NCI-H510A (cell line): ENCODE measurements at regions not wholly inside any gene's neighbourhood (a gene's known extent, or its start where the extent isn't known, plus 50 kb on each side); places are given as distances from the start of the nearest gene placed in this dataset.

Experiments
- DNase-seq: peaks from one replicate; lab custom pipeline; 2025; lab: John Stamatoyannopoulos, UW

DNA sequence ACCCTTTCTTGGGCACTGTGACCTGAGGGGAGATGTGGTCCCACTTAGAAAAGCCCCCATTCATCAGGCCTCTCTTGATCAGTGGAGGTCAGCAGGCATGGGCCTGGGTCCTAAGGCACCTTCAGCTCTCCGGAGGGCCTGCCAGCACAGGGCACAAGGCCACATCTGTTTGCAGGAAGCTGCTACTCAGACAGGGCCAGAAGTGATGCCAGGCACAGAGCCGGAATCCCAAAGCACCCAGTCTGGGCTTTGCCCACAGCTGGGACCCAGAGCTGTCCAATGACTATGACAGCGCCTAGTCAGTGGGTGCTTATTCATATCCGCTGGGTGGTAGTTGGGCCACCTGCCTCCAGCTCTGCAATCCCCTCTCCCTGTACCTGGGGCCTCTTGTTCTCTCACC is 63.2 kb upstream of the ELN start:
- no peak for DNase-seq

DNA sequence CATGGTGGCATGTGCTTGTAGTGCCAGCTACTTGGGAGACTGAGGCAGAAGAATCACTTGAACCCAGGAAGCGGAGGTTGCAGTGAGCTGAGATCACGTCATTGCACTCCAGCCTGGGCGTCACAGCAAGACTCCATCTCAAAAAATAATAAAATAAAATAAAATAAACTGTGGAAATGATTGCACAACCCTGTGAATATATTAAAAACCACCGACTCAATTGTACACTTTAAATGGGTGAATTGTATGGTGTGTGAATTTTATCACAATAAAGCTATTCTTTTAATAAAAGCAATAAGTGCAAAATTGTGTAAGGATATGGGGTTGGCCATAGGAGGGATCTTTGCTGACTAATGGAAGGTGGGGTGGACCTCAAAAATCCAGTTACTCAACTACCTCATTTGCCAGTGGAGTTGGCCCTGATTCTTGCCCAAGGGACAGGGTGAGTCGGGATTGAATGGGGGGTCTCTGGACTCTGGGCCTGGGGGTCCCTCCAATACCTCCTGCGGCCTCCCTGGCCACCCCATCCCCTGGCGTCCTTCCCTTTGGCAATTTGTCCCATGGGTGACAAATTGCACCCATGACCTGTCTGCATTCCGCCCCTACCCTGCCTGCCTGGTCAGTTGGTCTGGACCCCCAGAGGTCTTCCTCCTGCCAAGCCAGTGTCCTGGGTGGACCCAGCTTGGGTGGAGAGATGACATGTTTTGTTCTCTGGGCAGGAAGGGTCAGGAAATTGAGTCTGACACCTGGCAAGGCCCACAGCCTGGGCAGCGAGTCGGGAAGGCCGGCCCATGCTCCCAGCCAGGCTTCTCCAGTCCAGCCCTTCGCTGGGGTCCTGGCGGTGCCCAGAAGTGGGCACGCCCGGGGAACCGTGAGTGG is 61.7 kb upstream of the ELN start:
- no peak for DNase-seq

DNA sequence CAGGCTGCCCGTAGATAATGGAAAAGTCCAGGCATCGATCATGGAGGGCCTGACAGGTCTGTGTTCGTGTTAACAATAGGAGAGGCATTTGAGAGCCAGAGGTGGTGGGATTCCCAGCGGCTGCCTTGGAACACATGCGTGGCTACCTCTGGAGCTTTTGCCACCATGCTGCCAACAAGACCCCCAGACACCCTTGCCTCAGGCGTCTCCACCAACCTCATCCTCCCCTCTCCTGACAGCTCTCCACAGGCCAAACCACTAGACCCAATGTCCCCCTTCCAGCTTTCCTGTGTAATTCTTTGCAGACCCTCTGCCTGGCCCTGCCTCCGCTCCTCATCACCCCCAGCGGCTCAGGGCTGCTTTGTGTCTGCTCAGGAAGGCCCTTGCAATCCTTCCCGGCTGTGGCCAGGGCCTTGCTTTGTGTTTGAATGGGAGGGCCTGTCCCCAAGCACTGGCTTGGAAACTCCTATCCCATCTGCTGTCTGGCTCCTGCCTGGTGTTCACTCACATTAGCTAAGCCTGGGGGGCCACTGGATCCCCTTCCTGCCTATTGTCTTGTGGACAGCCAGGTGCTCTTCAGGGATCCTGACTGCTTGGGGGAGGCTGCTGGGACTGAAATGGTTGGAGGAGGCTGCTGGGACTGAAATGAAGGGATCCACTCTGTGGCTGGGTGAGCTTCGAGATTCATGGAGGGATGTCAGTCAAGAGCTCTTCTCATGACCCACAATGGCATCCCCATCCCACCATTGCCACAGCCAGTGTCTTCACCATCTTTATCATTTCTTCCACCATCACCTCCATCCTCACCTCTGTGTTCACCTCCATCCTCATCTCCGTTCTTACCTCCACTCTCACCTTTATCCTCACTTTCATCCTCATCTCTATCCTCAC is 60.8 kb upstream of the ELN start:
- no peak for DNase-seq

DNA sequence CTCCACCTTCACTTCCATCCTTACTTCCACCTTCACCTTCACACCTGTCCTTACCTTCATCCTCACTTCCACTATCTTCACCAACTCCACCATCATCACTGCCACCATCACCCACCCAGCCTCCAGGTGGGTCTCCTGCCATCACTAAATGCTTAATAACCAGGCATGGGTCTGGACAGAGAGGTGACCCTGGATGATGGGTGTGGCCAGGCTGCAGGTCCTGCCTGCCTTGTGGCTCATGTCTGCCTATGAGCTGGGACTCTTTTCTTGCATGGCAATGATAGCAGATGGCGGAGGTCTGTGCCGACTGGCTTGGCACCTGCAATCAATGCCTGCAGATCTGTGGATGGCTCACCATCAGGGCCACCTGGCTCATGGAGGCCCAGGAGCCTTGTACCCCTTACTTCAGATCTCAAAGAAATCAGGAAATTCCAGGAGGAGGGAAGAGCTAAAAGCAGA is 60.1 kb upstream of the ELN start:
- no peak for DNase-seq

DNA sequence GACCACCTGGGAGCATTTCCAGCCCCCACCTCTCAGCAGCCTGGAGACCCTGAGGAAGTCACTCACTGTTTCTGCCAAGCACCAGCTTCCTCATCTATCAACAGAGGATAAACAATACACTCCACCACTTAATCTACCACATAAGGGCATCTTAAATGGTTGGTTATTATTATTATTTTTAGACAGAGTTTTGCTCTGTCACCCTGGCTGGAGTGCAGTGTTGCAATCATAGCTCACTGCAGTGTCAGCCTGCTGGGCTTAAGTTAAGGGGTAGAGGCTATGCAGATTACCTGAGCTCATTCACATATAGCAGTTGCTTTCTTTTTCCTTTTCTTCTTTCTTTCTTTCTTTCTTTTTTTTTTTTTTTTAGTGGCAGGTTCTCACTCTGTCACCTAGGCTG is 59.5 kb upstream of the ELN start:
- no peak for DNase-seq

DNA sequence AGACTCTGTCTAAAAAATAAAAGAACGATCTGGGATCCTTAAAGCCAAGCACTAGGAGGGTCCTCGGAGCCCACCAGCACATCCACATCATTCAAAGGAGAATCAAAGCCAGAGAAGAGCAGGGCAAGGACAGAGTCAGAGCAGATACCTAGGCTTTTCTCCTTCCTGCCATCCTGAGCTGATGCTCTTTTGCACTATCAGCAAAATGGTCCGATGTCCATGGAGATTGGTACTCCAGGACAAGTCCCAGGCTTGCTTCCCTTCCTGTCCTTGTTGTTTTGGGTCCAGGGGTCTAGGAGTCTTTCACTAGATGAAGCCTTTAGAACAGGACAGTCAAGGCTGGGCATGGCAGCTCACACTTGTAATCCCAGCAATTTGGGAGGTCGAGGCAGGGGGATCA is 58.0 kb upstream of the ELN start:
- DNase-seq: no peak

DNA sequence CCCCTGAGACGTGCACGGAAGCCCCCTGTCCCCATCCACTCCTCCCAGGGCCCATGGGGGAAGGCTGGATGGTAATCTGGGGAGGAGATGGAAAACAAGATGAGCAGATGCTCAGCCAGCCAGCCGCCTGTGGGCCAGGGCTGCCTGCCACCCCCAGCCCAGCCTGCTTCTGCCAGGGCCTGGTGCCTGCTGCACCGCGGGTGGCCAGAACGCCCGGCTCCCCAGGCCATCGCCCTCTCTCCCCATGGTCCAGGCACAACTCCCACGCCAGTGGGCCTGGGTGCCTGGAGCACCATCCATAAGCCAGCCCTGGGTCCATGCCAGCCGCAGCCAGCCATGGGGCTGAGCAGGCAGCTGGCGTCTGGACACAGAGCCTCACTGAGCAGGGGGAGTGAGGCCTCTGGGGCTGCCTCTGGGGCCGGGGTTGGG is 57.2 kb upstream of the ELN start:
- no peak for DNase-seq

DNA sequence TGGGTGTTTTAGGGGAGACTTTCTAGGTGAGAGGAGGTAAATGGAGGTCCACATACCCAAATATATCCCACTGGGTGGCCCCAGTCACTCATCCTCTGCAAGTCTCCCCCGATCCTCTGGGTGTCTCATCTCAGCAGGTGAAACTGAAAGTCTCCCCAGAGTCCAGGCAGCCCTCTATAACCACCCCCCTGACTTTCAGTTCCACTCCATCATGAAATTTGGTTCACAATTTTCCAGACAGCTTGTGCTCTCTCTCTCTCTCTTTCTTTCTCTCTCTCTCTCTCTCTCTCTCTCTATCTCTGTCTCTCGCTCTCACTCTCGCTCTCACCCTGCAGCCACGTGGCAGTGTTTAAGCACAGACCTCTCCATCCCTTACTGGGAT is 56.7 kb upstream of the ELN start:
- DNase-seq: no peak

DNA sequence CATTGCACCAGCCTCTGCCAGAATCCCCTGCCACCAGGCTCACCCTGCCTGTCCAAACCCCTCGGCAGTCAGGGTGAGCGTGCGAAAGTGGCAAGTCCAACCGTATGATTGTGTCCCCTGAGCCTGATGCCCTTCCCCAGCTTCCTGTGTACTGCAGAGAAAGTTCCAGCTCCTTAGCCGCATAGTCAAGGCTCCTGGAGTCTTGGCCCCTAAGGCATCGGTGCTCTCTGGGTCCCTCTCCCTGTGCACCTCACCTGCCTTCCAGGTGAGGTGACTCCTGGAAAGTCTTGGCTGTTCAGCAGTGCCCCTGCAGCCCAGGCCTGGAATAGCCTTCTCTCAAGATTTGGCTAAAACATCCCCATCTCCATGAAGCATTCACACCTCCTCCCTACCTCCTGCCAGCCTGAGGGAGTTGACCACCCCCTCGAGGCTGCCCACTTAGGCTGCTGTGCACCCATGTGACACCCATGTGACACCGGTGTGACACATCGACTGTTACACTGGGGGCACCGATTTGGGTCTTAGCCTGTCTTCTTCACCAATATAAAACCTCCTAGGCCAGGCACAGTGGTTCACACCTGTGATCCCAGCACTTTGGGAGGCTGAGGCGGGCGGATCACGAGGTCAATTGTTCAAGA is 56.1 kb upstream of the ELN start:
- no peak for DNase-seq

DNA sequence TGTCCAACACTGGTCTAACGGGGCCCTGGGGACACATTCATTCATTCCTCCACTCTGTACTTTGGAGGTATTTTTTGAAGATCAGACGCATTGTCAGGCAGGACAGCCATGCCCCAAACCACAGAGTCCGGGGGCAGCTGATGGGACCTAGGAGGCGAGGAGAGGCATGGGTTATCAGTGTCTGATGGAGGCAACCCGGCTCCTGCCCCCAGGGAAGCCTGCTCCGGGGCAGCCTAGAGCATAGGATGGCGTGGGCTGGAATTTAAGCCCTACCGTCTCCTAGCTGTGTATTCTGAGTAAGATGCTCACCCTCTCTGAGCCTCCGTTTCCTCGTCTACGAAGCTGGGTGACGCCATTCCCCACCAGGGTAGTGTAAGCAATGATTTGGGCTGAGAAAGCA is 55.4 kb upstream of the ELN start:
- no peak for DNase-seq

DNA sequence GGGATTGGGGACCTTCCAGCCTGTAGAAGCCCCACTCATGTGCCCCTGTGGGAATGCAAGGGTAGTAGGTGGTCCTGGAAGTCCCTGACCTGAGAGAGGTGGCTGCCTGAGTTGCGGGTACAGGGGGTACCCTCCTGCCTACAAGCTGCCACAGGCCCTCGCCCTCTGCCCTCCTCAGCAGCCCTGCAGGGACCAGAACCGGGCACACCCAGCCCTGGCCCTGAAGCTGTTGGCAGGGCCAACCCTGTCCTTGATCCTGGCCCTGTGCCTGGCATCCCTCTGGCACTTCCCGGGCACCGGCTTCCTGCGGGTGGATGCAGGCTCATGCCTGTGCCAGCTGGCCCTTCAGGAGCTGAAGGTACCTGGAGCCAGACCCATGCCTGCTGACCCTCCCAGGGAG is 54.9 kb upstream of the ELN start:
- no peak for DNase-seq

DNA sequence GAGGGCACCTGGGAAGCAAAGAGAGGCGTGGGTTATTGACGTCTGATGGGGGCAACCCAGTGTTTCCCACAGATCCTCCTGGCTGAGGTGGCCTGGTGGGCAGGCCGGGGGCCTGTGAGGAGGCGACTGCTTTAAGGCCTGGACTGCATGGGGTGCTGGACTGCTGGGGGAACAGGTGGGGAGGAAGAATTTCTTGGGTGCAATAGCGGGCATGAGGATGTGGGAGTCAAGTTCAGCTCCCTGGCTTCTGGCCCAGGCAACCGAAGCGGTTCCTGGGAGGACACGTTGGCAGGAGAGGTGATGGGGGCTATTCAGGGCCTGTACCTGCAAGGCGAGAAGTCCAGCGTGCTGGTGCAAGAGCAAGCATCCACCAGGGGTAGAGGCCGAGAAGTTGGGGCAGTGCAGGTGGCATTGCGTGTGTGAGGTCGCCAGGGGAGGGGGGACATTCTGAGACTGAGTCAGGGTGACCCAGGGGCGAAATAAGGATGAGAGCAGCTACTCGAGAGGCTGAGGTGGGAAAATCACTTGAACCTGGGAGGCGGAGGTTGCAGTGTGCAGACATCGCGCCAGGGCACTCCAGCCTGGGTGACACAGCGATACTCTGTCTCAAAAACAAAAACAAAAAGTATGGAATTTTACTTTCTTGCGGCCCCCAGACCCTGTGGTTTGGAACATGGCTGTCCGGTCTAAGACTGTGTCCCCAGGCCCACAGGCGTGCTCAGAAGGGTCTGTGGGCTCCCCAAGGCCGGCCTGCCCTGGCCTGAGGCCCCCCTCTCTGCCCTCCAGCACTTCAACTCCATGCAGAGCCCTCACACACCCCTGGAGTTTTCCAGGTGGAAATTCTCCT is 53.6 kb upstream of the ELN start:
- no peak for DNase-seq

DNA sequence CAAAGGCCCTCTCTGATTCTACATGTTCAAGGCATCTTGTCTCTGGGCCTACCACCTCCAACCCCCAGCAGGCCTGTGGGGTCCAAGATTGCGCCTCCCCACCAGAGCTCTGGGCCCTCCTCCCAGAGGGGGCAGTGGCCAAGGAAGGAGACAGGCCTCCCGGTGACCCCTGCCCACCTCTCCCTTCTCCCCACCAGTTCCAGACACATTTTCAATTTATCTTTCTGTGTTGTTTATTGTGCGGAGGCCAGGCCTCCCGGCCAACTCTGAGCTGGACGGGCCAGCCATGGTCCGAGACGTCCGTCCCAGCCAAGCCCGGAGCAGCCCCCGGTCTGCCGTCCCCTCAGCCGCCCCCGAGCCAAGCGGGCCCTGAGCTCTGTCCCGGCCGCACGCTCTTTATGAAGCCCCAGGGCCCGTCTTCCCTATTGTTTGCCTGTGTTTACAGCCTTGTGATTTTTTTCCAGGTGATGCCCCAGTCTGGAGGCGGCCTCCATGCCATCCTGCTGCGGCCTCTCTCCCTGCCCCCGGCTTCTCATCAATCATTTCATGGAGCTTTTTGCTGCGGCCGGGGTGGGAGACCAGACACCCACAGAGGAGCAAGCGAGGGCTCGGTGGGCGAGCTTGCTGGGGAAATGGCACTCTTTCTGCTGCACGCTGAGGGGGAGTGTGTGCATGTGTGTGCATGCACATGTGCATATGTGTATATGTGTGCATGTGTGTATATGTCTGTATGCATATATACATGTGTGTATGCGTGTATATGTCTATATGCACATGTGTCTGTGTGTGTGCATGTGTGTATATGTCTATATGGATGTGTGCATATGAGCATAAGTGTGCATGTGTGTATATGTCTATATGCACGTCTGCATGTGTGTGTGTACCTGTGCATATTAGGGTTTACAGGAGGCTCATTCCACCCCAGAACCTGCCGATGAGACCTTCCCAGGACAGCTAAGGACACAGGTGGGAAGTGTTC is 52.7 kb upstream of the ELN start:
- DNase-seq: no peak

DNA sequence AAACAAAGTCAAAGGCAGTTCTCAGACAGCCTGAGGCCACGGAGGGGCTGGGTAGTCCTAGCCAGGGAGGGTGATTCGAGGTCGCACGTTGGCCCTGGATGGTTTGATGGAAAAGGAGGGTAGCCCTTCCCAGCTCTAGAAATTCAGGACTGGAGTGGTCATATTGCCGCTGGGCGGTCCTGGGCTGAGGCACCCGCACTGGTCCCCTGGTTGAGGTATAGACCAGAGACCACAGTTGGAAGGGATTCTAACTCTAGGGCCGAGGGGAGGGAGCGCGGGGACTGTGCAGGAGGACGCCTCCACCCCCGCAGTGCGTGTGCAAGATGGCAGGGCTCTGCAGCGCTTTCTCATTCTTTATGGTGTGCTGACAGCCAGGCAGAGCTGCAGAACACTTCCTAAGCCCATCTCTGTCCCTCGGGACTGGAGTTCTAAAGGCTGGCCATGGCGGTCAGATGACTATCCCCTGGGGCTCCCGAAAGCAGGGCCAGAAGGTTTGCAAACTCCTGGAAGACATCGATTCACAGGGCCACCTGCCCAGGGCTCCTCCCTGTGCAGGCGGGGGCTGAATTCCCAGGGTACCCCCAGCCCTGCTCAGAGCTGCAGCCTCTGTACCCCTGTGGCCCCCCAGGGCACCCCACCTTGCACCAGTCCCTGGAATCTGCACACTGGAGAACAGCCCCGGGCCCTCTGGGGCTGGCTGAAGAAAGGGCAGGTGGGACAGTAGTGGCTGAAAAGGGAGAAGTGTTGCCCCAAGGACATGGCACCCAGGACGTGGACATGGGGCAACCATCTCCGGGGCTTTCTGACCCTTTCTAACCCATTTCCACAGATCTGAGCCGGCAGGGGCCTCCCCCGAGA is 51.0 kb upstream of the ELN start:
- DNase-seq: no peak

DNA sequence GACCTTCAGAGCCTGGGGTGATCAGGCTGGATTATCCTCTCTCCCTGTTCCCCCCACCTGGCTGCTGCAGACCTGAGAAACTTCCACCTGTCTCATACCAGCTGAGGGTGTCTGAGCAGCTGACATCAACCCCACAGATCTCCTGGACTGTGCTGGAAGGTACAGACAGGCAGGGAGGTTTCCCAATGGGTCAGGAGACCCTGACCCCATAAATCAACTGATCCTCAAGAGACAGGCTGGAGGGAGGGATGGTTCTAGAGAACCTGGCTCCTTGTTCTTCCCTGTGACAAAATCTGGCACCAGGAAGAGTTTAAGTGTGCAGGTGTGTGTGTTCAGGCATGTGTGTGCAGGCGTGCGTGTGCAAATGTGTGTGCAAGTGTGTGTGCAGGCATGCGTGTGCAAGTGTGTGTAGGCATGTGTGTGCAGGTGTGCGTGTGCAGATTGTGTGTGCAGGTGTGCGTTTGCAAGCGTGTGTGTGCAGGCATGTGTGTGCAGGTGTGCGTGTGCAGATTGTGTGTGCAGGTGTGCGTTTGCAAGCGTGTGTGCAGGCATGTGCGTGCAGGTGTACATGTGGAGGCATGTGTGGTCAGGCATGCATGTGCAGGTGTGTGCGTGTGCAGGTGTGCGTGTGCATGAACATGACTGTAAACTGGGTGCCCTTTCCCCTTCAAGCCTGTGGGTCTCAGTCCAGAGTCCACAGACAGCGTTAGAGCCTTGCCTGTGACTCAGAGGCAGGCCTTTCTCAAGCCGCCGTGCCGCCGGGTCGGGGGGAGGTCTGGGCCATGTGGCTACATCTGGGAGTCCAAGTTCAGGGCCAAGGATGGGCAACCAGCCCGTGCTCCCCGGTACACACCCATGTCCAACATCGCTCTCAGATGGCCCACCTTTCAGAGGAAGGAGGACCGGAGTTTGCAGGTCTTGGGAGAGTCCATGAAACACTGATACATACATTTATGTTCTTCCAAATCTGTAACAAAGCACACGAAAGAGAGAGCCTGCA is 50.1 kb upstream of the ELN start:
- DNase-seq: no peak
